ENCODE measurements at regions not wholly inside any gene's neighbourhood (a gene's known extent, or its start where the extent isn't known, plus 50 kb on each side); places are given as distances from the start of the nearest gene placed in this dataset.

- TF ChIP-seq CTCF (IDR thresholded peaks at IDR 0.05) (no peak), POLR2A (IDR thresholded peaks at IDR 0.05) (no peak)
These were observed 237.6 kb downstream of the IKZF2 start for GRCh38 chr2:212913640-212914306.

Measured in Peyer's patch (tissue), 4 donors.